GM12878 (cell line): ENCODE measurements at regions not wholly inside any gene's neighbourhood (a gene's known extent, or its start where the extent isn't known, plus 50 kb on each side); places are given as distances from the start of the nearest gene placed in this dataset.
A peak's percentile ranks its signal among the peaks of the same experiment; 100 is the strongest.

Experiments used
- EED ChIP-seq: sonication (generic); IDR thresholded peaks from 2 replicates; pipeline ENCODE4 v1.6.1; 2016; ENCODE audit warnings: antibody characterized with exemption, low read depth
- EGR1 ChIP-seq, 2 experiments: IDR thresholded peaks; 1 replicate in 1 of 2; 2 replicates in 1 of 2; pipeline ENCODE4 v1.6.1; 2011 to 2012; ENCODE audit warnings: low read depth in 2 of 2, low read length in 2 of 2, borderline replicate concordance in 1 of 2, mild to moderate bottlenecking in 1 of 2, moderate library complexity in 1 of 2
- GABPA ChIP-seq: IDR thresholded peaks from 2 replicates; pipeline ENCODE4 v1.6.1; 2014; ENCODE audit warnings: antibody characterized with exemption, low read depth, mild to moderate bottlenecking, inconsistent platforms
- HDAC2 ChIP-seq: fragments of 200-600 bp; sonication (generic); IDR thresholded peaks from 2 replicates; pipeline ENCODE4 v1.6.1; 2017
- IKZF2 ChIP-seq, 2 experiments: fragments of 450-650 bp; IDR thresholded peaks; 2 replicates each; pipeline ENCODE4 v1.6.1; 2017; ENCODE audit warnings: mild to moderate bottlenecking in 2 of 2, moderate library complexity in 2 of 2
- KDM1A ChIP-seq: fragments of 200-600 bp; sonication (generic); IDR thresholded peaks from 2 replicates; pipeline ENCODE4 v1.6.1; 2016; ENCODE audit warnings: borderline replicate concordance
- NR2F1 ChIP-seq: fragments of 450-650 bp; conservative IDR thresholded peaks from 2 replicates; pipeline ENCODE4 v1.6.1; 2017; ENCODE audit warnings: mild to moderate bottlenecking
- NRF1 ChIP-seq: conservative IDR thresholded peaks from 2 replicates; pipeline ENCODE4 v1.6.1; 2011; ENCODE audit warnings: mild to moderate bottlenecking, low read depth, low read length, improper control_type of control experiment
- RCOR1 ChIP-seq: conservative IDR thresholded peaks from 2 replicates; pipeline ENCODE4 v1.6.1; 2012; ENCODE audit warnings: low read depth, low read length, improper control_type of control experiment
- RUNX3 ChIP-seq: IDR thresholded peaks from 2 replicates; pipeline ENCODE4 v1.6.1; 2012; ENCODE audit warnings: low read length, inconsistent platforms
- SIN3A ChIP-seq: IDR thresholded peaks from 2 replicates; pipeline ENCODE4 v1.6.1; 2012; ENCODE audit warnings: low read depth, low read length, improper control_type of control experiment
- SMARCA5 ChIP-seq: fragments of 450-650 bp; IDR thresholded peaks from 2 replicates; pipeline ENCODE4 v1.6.1; 2017; ENCODE audit warnings: mild to moderate bottlenecking
- SMC3 ChIP-seq: IDR thresholded peaks from 2 replicates; pipeline ENCODE4 v1.6.1; 2011; ENCODE audit warnings: low read length, improper control_type of control experiment, borderline replicate concordance
- SRF ChIP-seq, 2 experiments: IDR thresholded peaks; 2 replicates each; pipeline ENCODE4 v1.6.1; 2011; ENCODE audit warnings: low read depth in 2 of 2, low read length in 2 of 2, mild to moderate bottlenecking in 1 of 2, moderate library complexity in 1 of 2
- TCF7 ChIP-seq: IDR thresholded peaks from 2 replicates; pipeline ENCODE4 v1.6.1; 2014; ENCODE audit warnings: antibody characterized with exemption, borderline replicate concordance
- ZNF24 ChIP-seq: fragments of 450-650 bp; IDR thresholded peaks from 2 replicates; pipeline ENCODE4 v1.6.1; 2017; ENCODE audit warnings: antibody characterized with exemption, mild to moderate bottlenecking
- TF ChIP-seq, protein P1 (sequence below): fragments of 450-650 bp; formaldehyde crosslinking; IDR thresholded peaks from 2 replicates; pipeline ENCODE4 v1.4.0; 2020; ENCODE audit warnings: mild to moderate bottlenecking, moderate library complexity
- TF ChIP-seq, protein P2 (sequence below), 3 experiments: IDR thresholded peaks in 2 of 3; conservative IDR thresholded peaks in 1 of 3; 2 replicates each; pipeline ENCODE4 v1.5.1; 2011; ENCODE audit warnings: low read depth in 3 of 3, low read length in 3 of 3, mild to moderate bottlenecking in 3 of 3, control low read depth in 2 of 3, moderate library complexity in 2 of 3, inconsistent platforms in 1 of 3, mixed read lengths in 1 of 3; ENCODE audit not compliant: control insufficient read depth in 2 of 3, insufficient read depth in 1 of 3; ENCODE audit errors: extremely low read depth in 1 of 3
- TF ChIP-seq, protein P3 (sequence below): fragments of 450-650 bp; IDR thresholded peaks from 2 replicates; pipeline ENCODE4 v1.6.1; 2018; ENCODE audit warnings: mild to moderate bottlenecking, low read depth, moderate library complexity; ENCODE audit not compliant: partially characterized antibody
- TF ChIP-seq, protein P4 (sequence below): fragments of 150-350 bp; IDR thresholded peaks from 2 replicates; pipeline ENCODE4 v1.6.1; 2016; ENCODE audit warnings: low read depth, low read length

DNA sequence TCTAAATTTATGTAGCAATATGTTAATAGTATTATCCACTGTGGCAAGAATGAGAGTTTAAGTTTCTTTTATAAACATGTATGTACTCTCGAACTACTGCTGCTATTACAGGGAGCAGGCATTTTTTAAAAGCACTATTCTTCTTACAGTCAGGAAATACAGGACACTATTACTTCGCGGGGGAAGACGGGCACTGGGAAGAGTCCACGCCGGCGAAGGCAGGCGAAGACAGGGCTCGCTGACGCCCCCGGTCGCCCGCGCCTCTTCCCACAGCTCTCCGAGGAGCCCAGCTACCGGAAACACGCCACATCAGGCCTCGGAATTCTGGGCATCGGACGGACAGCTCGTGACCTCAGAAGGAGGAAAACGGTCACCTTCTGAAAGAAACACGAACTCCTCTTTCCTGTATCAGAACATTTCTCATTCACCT lies 90.2 kb downstream of the FAM161A start (continued):
- TF ChIP-seq, protein P1, sequence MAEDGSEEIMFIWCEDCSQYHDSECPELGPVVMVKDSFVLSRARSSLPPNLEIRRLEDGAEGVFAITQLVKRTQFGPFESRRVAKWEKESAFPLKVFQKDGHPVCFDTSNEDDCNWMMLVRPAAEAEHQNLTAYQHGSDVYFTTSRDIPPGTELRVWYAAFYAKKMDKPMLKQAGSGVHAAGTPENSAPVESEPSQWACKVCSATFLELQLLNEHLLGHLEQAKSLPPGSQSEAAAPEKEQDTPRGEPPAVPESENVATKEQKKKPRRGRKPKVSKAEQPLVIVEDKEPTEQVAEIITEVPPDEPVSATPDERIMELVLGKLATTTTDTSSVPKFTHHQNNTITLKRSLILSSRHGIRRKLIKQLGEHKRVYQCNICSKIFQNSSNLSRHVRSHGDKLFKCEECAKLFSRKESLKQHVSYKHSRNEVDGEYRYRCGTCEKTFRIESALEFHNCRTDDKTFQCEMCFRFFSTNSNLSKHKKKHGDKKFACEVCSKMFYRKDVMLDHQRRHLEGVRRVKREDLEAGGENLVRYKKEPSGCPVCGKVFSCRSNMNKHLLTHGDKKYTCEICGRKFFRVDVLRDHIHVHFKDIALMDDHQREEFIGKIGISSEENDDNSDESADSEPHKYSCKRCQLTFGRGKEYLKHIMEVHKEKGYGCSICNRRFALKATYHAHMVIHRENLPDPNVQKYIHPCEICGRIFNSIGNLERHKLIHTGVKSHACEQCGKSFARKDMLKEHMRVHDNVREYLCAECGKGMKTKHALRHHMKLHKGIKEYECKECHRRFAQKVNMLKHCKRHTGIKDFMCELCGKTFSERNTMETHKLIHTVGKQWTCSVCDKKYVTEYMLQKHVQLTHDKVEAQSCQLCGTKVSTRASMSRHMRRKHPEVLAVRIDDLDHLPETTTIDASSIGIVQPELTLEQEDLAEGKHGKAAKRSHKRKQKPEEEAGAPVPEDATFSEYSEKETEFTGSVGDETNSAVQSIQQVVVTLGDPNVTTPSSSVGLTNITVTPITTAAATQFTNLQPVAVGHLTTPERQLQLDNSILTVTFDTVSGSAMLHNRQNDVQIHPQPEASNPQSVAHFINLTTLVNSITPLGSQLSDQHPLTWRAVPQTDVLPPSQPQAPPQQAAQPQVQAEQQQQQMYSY (CRISPR knock-in tag), result no peak
- TF ChIP-seq, protein P2, sequence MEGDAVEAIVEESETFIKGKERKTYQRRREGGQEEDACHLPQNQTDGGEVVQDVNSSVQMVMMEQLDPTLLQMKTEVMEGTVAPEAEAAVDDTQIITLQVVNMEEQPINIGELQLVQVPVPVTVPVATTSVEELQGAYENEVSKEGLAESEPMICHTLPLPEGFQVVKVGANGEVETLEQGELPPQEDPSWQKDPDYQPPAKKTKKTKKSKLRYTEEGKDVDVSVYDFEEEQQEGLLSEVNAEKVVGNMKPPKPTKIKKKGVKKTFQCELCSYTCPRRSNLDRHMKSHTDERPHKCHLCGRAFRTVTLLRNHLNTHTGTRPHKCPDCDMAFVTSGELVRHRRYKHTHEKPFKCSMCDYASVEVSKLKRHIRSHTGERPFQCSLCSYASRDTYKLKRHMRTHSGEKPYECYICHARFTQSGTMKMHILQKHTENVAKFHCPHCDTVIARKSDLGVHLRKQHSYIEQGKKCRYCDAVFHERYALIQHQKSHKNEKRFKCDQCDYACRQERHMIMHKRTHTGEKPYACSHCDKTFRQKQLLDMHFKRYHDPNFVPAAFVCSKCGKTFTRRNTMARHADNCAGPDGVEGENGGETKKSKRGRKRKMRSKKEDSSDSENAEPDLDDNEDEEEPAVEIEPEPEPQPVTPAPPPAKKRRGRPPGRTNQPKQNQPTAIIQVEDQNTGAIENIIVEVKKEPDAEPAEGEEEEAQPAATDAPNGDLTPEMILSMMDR (IDR thresholded peaks at IDR 0.05 in 2 of 3, conservative IDR thresholded peaks at IDR 0.05 in 1 of 3; ENCODE audit: control insufficient read depth in 2 of 3, extremely low read depth in 1 of 3, insufficient read depth in 1 of 3, low read depth in 3 of 3, low read length in 3 of 3), result peak in 2 of 3 experiments; percentile 2 to 10; a peak in 1 of 6 replicates
- TF ChIP-seq RCOR1 (0 out of 2 replicates have a peak, but pooled peaks have one; percentile 14), IKZF2 (IDR thresholded peaks at IDR 0.05) (peak; percentile 68 to 77), EGR1 (IDR thresholded peaks at IDR 0.05; ENCODE audit: borderline replicate concordance in 1 of 2, low read depth in 2 of 2, low read length in 2 of 2) (peak in 1 of 2 experiments; percentile 63; a peak in 1 of 3 replicates), RUNX3 (peak; percentile 5; the same call in 1 of the 2 replicates), KDM1A (no peak), HDAC2 (no peak), SMC3 (no peak), NR2F1 (0 out of 2 replicates have a peak, but pooled peaks have one; percentile 16), ZNF24 (no peak), NRF1 (no peak), SRF (IDR thresholded peaks at IDR 0.05; ENCODE audit: low read depth in 2 of 2, low read length in 2 of 2) (0 out of 4 replicates have a peak, but pooled peaks of 1 of the 2 experiments have one; percentile 20), EED (peak; percentile 51), TCF7 (no peak; the same call in 1 of the 2 replicates), GABPA (0 out of 2 replicates have a peak, but pooled peaks have one; percentile 68), SIN3A (no peak), SMARCA5 (peak; percentile 53; the same call in 1 of the 2 replicates)
- TF ChIP-seq, protein P3, sequence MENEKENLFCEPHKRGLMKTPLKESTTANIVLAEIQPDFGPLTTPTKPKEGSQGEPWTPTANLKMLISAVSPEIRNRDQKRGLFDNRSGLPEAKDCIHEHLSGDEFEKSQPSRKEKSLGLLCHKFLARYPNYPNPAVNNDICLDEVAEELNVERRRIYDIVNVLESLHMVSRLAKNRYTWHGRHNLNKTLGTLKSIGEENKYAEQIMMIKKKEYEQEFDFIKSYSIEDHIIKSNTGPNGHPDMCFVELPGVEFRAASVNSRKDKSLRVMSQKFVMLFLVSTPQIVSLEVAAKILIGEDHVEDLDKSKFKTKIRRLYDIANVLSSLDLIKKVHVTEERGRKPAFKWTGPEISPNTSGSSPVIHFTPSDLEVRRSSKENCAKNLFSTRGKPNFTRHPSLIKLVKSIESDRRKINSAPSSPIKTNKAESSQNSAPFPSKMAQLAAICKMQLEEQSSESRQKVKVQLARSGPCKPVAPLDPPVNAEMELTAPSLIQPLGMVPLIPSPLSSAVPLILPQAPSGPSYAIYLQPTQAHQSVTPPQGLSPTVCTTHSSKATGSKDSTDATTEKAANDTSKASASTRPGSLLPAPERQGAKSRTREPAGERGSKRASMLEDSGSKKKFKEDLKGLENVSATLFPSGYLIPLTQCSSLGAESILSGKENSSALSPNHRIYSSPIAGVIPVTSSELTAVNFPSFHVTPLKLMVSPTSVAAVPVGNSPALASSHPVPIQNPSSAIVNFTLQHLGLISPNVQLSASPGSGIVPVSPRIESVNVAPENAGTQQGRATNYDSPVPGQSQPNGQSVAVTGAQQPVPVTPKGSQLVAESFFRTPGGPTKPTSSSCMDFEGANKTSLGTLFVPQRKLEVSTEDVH, result no peak
- TF ChIP-seq, protein P4, sequence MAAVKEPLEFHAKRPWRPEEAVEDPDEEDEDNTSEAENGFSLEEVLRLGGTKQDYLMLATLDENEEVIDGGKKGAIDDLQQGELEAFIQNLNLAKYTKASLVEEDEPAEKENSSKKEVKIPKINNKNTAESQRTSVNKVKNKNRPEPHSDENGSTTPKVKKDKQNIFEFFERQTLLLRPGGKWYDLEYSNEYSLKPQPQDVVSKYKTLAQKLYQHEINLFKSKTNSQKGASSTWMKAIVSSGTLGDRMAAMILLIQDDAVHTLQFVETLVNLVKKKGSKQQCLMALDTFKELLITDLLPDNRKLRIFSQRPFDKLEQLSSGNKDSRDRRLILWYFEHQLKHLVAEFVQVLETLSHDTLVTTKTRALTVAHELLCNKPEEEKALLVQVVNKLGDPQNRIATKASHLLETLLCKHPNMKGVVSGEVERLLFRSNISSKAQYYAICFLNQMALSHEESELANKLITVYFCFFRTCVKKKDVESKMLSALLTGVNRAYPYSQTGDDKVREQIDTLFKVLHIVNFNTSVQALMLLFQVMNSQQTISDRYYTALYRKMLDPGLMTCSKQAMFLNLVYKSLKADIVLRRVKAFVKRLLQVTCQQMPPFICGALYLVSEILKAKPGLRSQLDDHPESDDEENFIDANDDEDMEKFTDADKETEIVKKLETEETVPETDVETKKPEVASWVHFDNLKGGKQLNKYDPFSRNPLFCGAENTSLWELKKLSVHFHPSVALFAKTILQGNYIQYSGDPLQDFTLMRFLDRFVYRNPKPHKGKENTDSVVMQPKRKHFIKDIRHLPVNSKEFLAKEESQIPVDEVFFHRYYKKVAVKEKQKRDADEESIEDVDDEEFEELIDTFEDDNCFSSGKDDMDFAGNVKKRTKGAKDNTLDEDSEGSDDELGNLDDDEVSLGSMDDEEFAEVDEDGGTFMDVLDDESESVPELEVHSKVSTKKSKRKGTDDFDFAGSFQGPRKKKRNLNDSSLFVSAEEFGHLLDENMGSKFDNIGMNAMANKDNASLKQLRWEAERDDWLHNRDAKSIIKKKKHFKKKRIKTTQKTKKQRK, result no peak
